ENCODE measurements at regions not wholly inside any gene's neighbourhood (a gene's known extent, or its start where the extent isn't known, plus 50 kb on each side); places are given as distances from the start of the nearest gene placed in this dataset.

GRCh38 chr11:39968071-39968470 is 1491.4 kb downstream of the LRRC4C start:
- TF ChIP-seq CTCF (IDR thresholded peaks at IDR 0.05) (no peak), EP300 (IDR thresholded peaks at IDR 0.05) (no peak)

All from upper lobe of left lung (tissue), 4 donors.